ENCODE measurements at regions not wholly inside any gene's neighbourhood (a gene's known extent, or its start where the extent isn't known, plus 50 kb on each side); places are given as distances from the start of the nearest gene placed in this dataset.
"Not testable (repeated sequence)": the region's sequence is repeated elsewhere in the genome, so short reads cannot be mapped to it uniquely, and the experiment has no call there.

- no peak for DNase-seq
These were observed 402.9 kb upstream of the TYRP1 start for GRCh38 chr9:12290166-12290869.

DNA sequence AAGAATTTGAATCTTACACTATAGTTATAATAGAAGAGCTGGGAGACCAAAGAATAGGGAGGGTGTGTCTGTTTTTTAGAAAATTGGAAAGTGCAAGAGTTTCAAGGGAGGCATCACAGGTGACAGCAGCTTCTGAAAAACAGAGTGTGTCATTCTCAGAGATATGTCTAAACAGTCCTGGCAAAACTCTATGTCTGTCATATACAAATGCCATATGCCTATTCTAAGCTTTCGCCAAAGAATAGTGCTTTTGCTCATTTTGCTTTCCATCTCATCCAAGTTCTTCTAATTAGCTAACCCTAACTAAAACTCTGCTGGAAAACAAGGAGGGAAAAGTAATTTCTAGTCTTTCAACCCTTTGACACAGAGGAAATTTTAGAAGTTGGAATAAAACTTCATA is 388.0 kb upstream of the TYRP1 start:
- DNase-seq: no peak

DNA sequence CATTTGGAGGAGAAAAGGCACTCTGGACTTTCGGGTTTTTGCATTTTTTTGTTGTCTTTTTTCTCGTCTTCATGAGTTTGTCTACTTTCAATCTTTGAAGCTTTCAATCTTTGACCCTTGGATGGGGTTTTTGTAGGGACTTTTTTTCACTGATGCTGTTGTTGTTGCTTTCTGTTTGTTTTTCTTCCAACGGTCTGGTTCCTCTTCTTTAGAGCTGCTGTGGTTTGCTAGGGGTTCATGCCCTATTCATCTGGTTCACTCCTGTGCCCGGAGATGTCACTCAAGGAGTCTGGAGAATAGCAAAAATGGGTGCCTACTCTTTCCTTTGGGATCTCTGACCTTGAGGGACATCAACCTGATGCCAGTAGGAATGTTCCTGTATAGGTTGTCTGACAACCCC is 378.6 kb upstream of the TYRP1 start:
- DNase-seq: no peak

DNA sequence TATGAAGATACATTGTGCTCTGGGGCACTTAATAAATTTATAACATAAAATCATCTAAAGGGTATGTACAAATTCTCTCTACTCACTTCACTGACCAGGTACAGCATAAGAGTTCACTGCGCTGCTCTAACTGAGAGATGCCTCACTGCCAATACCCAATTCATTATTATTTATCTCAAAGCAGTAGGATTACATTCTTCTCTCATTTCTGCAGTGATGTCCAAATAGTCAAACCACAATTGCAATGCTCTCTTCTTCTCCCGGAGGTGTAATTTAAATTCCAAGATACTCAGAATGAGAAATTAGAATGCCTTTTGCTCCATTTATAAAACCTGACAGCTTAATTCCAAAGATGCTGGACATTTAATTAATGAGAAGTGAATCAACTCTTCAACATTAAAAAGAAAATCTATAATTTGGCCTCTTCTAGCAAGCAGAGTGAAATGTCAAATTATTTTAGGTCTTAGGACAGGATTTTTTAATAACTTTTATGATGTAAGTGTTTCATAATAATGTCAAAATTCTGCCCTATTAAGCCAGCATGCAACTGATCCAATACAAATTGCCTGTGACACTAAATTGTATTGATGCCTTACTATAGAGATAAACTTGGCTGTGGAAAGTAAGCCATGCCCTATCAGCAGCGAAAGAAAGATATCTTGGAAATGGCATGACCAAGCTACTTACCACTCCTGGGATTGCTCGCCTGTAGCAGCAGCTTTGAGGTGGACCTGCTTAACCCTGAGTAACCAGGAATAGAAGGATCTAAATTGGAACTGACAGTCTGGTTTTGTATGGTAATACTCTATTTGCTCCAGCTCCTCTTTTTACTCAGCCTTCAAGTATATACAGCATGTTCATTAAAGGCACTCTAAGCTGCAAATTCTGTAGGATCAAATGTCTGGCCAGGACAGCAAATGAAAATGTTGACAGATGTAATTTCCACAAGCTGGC is 374.2 kb upstream of the TYRP1 start:
- no peak for DNase-seq

DNA sequence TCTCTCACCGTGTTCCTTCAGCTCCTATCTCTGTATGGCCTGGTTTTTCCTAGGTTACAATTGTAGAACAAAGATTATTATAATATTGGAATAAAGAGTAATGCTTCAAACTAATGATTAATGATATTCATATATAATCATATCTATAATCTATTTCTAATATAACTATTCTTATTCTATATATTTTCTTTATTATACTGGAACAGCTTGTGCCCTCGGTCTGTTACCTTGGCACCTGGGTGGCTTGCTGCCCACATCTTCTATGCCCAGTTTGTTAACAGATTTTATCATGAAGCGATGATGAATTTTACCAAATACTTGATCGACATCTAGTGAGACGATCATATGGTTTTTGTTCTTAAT is 363.6 kb upstream of the TYRP1 start:
- DNase-seq: no peak

DNA sequence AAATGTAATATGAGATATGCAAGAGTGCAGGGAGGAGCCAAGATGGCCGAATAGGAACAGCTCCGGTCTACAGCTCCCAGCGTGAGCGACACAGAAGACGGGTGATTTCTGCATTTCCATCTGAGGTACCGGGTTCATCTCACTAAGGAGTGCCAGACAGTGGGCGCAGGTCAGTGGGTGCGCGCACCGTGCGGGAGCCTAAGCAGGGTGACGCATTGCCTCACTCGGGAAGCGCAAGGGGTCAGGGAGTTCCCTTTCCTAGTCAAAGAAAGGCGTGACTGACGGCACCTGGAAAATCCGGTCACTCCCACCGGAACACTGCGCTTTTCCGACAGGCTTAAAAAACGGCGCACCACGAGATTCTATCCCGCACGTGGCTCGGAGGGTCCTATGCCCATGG is 359.2 kb upstream of the TYRP1 start:
- not testable (repeated sequence) for DNase-seq

GRCh38 chr9:12350775-12351174 is 342.4 kb upstream of the TYRP1 start:
- DNase-seq: no peak

DNA sequence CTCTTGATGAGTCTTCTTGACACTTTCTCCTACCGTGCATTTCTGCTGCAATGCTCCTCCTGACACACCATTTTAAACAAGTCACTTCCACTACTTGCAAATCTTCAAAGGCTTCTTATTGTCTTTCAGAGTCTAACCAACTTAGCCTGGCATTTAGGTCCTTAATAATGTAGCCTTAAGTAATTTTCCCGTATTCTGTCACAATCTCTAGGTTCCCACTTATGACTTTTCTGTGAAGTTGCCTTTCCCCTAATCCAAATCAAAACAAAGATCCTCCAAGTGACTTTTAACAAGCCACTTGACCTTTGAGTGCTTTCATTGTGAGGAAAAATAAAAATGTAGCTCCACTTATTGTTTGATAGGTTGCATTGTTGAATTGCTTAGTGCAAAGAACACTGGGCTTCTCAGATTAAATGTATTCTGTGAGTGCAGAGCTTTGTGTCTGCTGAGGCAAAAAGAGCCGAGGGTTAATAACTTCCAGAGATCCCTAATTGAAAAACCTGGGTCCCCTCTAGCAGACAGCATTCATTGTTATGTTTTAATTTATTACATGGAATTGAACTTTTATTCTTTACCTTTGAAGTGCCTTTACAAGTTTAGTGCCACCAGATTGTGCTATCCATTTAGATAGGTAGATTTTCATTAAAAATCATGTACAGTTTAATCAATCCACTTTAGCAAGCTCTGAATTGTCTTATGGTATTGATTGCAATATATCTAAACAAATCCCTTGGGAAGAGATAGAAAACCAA is 341.7 kb upstream of the TYRP1 start:
- no peak for DNase-seq

- DNase-seq: no peak
These were observed 341.2 kb upstream of the TYRP1 start for GRCh38 chr9:12352045-12352315.

DNA sequence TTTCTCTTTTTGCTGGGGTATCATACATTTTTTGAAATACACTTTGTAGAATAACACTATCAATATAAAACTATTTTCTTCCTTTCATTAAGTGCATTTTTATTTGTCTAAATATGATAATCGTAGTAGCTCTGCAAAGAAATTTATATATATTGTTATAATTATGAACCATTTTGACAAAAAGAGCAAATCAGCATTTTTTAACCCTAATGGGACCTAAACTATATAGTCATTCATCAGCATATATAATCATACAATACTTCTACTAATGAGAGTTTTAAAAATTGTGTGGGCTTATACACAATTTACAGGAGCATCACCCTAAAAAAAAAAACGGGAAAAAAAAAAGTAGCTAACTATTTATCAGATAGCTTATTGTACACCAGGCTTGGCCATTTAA is 329.7 kb upstream of the TYRP1 start:
- DNase-seq: no peak

- DNase-seq: no peak
These were observed 324.6 kb upstream of the TYRP1 start for GRCh38 chr9:12368569-12368968.

GRCh38 chr9:12391839-12392509 is 301.2 kb upstream of the TYRP1 start:
- no peak for DNase-seq

DNA sequence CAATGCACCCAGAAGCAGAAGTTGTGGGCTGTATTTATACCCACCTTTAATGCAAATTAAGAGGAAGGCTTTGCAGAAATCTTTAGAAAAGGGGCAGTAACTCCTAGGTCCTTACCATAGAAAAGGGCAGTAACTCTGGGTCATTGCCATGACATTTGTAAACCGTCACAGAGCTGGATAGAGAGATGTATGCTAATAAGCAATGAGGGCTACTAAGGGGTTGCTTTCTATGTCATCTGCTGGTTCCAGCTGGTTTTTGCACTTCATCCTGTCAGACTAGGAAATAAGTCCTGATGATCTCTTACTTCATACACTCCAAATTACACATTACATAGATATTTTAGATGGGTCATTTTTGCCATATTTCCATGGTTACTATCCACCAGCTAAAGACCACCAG is 299.1 kb upstream of the TYRP1 start:
- DNase-seq: no peak

- DNase-seq: no peak
These were observed 289.5 kb upstream of the TYRP1 start for GRCh38 chr9:12403721-12404120.

GRCh38 chr9:12413986-12414385 is 279.2 kb upstream of the TYRP1 start:
- DNase-seq: no peak

DNA sequence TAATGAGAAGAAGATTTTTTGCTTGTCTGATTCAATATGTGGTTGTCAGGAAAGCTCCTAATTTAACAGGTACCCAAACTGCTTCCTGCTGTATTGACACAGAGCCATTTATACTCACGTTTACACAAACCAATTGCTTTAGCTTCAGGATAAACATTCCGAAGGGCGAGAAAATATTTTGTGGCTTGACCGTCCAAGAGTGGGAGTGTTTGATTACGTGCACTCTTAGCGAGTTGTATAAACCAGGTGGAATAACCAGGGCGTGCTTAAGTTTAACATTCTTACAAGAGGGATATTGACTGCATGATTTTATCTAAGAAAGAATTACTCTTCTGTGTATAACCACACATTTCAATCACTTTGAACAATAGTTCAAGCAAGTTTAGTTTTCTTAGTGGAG is 278.7 kb upstream of the TYRP1 start:
- no peak for DNase-seq

DNA sequence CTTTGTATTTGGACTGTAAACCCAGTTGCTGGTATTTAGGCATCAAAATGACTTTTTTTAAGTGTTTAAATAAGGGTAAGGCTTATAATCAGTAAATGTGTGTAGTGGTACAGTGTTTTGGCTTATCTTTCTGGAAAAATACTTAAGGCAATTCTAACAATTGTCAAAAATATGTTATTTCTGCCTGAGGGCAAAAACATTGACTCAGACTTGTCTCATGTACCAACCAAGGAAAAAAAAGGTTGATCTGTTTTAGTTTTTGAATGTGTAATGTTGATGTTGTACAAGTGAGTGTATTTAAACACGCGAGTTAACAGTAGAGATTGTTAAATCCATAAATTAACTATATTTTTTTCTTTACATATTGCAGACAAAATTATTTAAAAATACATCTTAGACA is 277.8 kb upstream of the TYRP1 start:
- no peak for DNase-seq

GRCh38 chr9:12416716-12417115 is 276.5 kb upstream of the TYRP1 start:
- DNase-seq: no peak

GRCh38 chr9:12424243-12424642 is 268.9 kb upstream of the TYRP1 start:
- DNase-seq: no peak

DNA sequence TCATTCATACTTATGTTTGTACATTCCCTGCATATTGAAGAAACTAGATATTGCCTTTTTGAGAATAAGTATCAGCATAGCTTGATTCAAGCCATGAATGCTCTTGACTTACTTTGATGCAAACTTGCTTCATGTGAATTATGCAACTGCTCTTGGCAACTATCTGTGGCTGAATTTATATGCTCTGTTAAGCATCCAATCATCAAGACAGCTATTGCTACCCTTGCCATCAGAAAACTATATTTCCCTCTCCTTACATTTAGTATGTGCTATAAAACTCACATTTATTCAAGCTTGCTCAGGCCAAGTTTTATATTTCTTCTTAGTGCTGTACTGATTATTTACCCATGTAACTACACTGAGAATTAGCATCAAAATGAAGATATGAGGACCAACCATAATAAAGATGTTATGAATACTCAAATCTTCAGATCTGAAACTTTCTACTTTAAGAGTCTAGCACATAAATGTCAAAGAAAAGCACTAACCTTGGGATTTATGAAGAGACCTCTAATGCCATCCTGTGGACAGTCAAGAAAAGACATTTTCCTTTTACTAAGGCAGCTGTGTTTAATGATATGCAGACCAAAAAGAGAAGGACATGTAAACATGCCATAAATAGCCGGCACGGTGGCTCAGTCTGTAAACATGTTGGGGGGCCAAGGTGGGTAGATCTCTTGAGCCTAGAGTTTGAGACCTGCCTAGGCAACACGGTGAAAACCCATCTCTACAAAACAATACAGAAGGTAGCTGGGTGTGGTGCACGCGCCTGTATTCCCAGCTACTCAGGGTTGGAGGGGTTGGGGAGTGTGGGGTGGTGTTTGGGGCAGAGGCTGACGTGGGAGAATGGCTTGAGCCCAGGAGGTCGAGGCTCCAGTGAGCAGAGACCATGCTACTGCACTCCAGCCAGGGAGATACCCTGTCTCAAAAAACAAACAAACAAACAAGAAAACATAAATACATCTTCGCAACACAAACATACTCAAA is 267.0 kb upstream of the TYRP1 start:
- DNase-seq: peak; percentile 2

GRCh38 chr9:12439267-12439666 is 253.9 kb upstream of the TYRP1 start:
- no peak for DNase-seq

GRCh38 chr9:12441080-12441479 is 252.1 kb upstream of the TYRP1 start:
- DNase-seq: not testable (repeated sequence)
